ENCODE measurements at regions not wholly inside any gene's neighbourhood (a gene's known extent, or its start where the extent isn't known, plus 50 kb on each side); places are given as distances from the start of the nearest gene placed in this dataset.

GRCh38 chr7:35553519-35553918 lies 141.4 kb downstream of the HERPUD2 start:
- TF ChIP-seq CTCF (IDR thresholded peaks at IDR 0.05), result no peak
- no peak for TF ChIP-seq POLR2A (IDR thresholded peaks at IDR 0.05)
